WTC11 (cell line): ENCODE measurements at regions not wholly inside any gene's neighbourhood (a gene's known extent, or its start where the extent isn't known, plus 50 kb on each side); places are given as distances from the start of the nearest gene placed in this dataset.
"Not testable (repeated sequence)": the region's sequence is repeated elsewhere in the genome, so short reads cannot be mapped to it uniquely, and the experiment has no call there.

ENCODE experiments used
- CREB1 ChIP-seq: sonication (generic); formaldehyde crosslinking; IDR thresholded peaks from 2 replicates; pipeline ENCODE4 v1.8.0; 2023; ENCODE audit warnings: mild to moderate bottlenecking, missing genetic modification reagents
- CTCF ChIP-seq: fragments of 200-600 bp; IDR thresholded peaks from 2 replicates; pipeline ENCODE4 v1.8.0; 2022; ENCODE audit warnings: antibody characterized with exemption
- NR3C1 ChIP-seq: sonication (generic); formaldehyde crosslinking; conservative IDR thresholded peaks from 2 replicates; pipeline ENCODE4 v1.8.1; 2023; ENCODE audit warnings: low read depth, mild to moderate bottlenecking, missing genetic modification reagents
- PREB ChIP-seq: sonication (generic); formaldehyde crosslinking; IDR thresholded peaks from 2 replicates; pipeline ENCODE4 v1.8.1; 2022; ENCODE audit warnings: mild to moderate bottlenecking, missing genetic modification reagents, moderate library complexity, borderline replicate concordance
- SMAD3 ChIP-seq: sonication (generic); formaldehyde crosslinking; IDR thresholded peaks from 2 replicates; pipeline ENCODE4 v1.8.0; 2022; ENCODE audit warnings: missing genetic modification reagents, mild to moderate bottlenecking, borderline replicate concordance

DNA sequence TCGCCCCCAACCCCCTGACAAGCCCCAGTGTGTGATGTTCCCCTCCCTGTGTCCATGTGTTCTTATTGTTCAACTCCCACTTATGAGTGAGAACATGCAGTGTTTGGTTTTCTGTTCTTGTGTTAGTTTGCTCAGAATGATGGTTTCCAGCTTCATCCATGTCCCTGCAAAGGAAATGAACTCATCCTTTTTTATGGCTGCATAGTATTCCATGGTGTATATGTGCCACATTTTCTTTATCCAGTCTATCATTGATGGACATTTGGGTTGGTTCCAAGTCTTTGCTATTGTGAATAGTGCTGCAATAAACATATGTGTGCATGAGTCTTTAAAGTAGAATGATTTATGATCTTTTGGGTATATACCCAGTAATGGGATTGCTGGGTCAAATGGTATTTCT, 107.5 kb downstream of the UTP18 start:
- TF ChIP-seq CTCF; NR3C1; CREB1 (CRISPR knock-in tag); SMAD3 (CRISPR knock-in tag); PREB: not testable (repeated sequence)
